GM19395 (cell line): ENCODE measurements at regions not wholly inside any gene's neighbourhood (a gene's known extent, or its start where the extent isn't known, plus 50 kb on each side); places are given as distances from the start of the nearest gene placed in this dataset.

Experiments
- ATAC-seq: cut with Tn5 transposase; IDR thresholded peaks from one replicate; pipeline ENCODE4 v1.9.1; 2021; ENCODE audit warnings: mild to moderate bottlenecking, moderate library complexity; ENCODE audit not compliant: unreplicated experiment

- no peak for ATAC-seq
These were observed 185.9 kb downstream of the C16orf95 start for GRCh38 chr16:87131061-87131995.

DNA sequence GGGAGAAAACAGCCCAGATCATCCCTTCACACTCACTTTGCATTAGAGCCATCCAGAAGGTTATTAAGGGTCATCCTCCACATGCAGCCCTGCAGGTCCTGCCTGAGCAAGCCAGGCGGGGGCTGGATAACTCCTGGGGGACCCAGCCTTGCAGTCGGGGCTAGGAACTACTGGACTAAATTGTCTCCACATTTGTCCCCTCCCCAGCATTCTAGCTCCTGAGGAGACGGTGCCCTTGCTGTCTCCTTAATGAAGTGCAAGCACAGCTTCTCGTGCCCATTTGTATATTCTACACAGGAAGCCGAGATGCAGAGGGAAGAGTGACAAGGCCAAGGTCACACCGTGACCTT is 185.2 kb downstream of the C16orf95 start:
- ATAC-seq, result no peak

- ATAC-seq, result no peak
These were observed 184.7 kb downstream of the C16orf95 start for GRCh38 chr16:87132361-87133014.

DNA sequence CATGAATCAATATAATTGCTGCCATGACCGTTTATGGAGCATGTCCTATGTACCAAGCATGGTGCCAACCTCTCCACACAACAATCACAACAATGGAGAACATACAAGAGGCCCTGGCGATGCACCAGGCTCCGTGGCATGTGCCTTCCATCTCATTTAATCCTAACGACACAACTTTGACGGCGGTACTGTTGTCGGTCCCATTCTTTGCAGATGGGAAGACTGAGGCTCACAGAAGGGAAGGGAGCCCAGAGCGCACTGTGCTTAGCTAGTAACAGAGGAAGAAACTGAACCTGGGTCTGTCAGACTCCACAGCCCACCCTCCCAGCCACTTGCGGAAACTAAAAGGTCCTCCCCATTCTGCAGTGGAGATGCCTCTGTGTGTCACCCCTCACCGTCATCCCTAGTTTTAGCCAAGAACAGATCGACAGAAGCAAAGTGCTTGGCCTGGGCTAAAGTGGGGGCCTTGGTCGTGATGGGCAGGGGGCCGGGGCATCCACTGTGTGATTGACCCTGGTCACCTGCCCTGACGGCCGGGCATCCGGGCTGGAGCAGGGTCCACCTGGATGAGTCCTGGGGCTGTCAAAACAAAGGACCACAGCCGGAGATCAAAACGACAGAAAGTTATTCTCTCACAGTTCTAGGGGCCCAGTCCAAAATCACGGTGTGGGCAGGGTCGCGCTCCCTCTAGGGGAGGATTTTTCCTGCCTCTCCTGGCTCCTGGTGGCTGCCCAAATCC is 183.9 kb downstream of the C16orf95 start:
- ATAC-seq, result no peak

- ATAC-seq, result no peak
These were observed 183.1 kb downstream of the C16orf95 start for GRCh38 chr16:87133966-87134627.

DNA sequence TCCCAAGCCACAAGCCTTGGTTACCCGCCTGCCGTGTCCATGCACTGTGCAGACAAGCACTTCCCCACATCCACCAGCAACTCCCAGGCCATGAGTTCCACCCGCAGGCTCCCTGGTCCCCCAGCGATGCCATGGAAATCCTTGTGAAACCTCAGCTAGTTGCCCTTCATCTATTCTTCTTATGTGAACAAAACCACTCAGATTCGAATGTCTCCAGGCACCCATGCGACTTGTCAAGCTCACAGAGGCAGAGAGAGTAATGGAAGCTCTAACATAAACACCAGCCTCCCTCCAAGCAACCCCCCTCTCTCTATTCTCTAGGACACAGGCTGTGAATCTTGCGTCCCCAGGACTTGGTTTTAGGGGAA is 182.6 kb downstream of the C16orf95 start:
- ATAC-seq, result no peak

DNA sequence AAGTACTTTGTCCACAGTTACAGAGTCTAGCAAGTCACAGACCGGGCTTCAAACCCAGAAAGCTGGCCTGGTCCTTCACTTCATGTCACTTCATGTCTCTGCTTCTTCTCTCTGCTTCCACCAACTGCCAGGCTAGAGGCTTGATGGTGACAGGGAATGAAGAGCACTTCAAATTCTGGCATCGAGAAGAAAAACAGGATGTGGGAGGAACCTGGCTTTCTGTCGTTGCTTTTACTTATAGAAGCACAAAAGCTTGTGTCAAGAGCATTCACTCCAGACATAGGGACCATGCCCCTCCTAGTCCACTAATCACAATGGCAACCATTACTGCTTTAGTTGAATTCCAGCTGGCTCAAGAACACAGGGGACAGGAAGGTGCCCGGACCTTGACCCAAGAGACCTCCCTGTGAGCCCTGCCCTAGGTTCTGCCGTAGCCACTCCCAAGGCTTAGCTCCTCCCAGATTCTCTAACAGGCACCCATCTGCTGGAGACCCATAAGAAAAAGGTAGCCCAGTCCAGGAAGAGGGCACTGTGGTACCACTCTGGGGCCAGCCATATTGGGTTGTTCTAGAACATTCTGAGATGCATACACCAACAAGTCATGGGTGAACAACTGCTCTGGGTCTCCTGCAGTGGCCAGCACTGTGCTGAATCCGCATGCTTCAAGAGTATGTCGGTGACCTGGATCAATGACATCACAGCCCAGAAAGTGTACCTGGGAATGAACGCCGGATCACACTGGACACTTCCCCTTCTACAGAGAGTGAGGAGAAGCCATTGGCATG is 181.8 kb downstream of the C16orf95 start:
- ATAC-seq, result no peak

DNA sequence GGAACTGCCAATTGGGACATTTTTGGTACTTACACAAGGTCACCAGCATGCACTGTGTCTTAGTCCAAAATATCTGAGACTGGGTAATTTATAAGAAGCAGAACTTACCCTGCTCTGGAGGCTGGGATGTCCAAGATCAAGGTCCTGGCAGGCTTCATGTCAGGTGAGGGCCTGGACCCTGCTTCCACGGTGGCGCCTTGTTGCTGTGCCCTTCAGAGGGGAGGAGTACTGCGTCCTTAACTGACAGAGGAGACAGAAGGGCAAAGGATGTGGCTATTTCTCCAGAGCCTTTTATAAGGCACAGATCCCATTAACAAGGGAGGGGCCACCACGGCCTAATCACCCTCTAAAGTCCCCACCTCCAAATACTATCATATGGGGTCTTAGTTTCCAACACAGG is 178.9 kb downstream of the C16orf95 start:
- ATAC-seq, result no peak

- ATAC-seq, result no peak
These were observed 178.4 kb downstream of the C16orf95 start for GRCh38 chr16:87138738-87139267.

GRCh38 chr16:87140211-87141200 is 176.7 kb downstream of the C16orf95 start:
- ATAC-seq, result no peak

GRCh38 chr16:87141402-87141801 is 175.8 kb downstream of the C16orf95 start:
- ATAC-seq, result no peak

DNA sequence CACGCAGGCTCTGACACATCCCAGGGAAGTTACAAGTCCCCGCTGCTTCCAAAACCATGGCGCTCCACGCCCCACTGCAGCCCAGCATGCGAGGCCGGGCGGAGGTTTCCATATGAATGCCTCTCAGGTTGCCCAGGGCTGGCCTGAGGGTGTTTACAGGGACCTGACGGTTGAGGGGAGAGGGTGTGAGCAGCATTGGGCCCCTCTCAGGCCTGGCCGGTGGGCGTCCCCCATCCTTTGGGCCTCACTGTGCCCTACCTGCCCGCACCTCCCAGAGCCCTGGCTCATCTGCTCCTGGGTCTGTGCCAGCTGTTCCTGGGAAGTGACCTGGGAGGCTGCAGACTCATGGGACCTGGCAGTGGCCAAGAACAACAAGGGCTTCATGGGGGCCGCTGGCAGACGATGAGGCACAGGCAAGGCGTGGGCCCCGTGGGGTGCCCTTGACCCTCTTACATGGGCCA is 173.5 kb downstream of the C16orf95 start:
- ATAC-seq, result no peak

- no peak for ATAC-seq
These were observed 173.0 kb downstream of the C16orf95 start for GRCh38 chr16:87144232-87144631.

DNA sequence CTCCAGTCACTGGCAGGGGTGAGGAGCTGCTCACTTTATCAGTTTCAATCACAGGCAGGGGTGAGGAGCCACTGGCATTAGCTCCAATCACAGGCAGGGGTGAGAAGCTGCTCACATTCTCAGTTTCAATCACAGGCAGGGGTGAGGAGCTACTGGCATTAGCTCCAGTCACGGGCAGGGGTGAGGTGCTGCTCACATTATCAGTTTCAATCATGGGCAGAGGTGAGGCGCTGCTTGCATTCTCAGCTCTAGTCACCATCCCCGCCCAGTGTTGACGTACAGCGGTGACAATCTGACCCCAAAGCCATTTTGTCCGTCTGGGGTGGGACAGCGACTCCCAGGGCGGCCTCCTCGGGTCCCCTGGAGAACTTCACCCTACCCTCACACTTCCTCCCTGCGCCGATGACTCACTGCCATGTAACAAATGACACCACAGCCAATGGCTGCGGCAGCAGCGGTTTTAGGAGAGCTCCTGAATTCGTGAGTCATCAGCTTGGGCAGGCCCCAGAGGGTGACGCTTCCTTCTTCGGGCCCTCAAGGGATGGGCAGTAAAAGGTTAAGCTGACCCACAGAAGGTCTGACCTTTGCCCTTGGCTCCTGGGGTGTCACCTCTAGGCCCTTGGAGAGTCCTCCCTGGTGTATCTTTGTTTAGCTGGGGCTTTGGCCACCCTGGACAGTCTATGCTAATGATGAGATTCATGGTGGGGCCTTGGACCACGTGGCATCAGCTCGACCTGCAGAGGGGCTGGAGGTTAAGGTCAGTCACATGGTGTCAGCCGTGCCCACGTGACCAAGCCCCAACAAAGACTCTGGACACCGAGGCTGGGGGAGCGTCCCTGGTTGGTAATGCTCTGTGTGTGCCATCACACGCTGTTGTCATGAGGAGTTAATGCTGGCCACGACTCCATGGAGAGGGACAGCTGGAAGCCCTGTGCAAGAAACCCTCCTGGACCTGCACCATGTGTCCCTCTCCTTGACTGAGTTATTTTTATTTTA is 171.7 kb downstream of the C16orf95 start:
- no peak for ATAC-seq

DNA sequence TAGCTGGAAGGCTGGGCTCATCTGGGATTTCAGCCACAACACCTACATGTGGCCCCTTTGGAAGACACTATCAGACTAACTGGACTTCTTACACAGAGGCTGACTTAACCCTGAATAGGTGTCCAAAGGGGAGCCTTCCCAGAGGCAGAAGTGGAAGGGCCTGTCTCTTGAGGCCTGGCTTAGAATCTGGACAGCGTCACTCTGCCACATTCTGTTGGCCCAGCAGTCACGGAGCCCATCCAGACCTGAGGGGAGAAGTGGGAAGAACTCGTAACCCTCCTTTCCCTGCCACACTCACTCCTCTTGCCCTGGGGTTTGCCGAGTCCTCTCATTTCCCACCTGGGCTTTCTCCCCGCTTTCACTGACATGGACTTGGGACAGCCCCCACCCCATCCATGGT is 170.5 kb downstream of the C16orf95 start:
- ATAC-seq, result no peak

DNA sequence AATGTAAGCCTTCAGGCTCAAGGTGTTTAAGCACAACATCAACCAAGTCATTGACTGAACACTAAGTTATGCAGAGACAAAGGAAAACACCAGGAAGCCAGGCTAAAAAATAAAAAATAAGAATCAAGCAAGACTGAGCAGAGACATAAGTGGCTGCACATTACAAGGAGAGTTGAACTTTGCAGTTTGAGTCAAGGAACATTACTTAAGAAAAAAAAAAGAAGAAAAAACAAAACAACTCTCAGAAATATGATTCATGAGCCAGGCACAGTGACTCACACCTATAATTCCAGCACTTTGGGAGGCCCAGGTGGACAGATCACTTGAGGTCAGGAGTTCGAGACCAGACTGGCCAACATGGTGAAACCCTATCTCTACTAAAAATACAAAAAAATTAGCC is 168.1 kb downstream of the C16orf95 start:
- no peak for ATAC-seq

DNA sequence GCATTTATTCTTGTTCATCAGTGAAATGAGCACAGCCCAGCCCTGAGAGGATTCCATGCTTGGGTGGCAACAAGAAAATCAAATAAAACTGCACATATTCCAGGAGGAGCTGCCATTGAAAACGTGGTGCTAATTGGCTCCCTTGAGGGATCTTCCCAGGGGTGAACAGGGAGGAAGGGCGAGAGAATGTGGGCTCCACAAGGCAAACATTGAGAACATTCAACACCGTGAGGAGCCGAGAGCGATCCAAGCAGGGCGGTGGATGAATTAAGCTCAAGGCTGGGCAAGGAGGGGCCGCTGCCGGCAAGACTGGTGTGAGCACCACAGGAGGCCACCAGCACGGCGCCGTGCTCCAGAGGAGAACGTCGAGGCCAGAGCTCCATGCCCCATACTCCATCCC is 166.9 kb downstream of the C16orf95 start:
- ATAC-seq, result no peak
